ENCODE measurements at regions not wholly inside any gene's neighbourhood (a gene's known extent, or its start where the extent isn't known, plus 50 kb on each side); places are given as distances from the start of the nearest gene placed in this dataset.

GRCh38 chr5:68545636-68546295, 330.2 kb downstream of the PIK3R1 start:
- H3K4me1 ChIP-seq (ENCODE audit: insufficient read depth, low read length, poor library complexity, severe bottlenecking) = peaks cover 61% of the 10 kb centered on the region
- H3K27ac ChIP-seq (ENCODE audit: low read depth, low read length, poor library complexity, severe bottlenecking) = peak overlapping the region; percentile 49
- CTCF ChIA-PET = no interaction called here
- intact Hi-C loops (cut with micrococcal nuclease; ENCODE audit: unreplicated experiment) = no loop called here
- BruUV-seq (replicated peaks) = no TSS peak
- TF ChIP-seq CTCF (conservative IDR thresholded peaks at IDR 0.05; ENCODE audit: low read depth, low read length) (no peak), EZH2 (IDR thresholded peaks at IDR 0.05; ENCODE audit: borderline replicate concordance, low read depth, low read length, poor library complexity, severe bottlenecking) (no peak)
- H3K4me3 ChIP-seq (ENCODE audit: low read depth, low read length, poor library complexity, severe bottlenecking) = no peak overlapping the region
- POLR2A ChIA-PET (ENCODE audit: low non-redundant PET) = interaction anchor here (0.7 kb wide), 1 partner anchor 8 kb away, joined by 8 read pairs; no protein-coding TSS in a partner anchor
- no peaks in the 10 kb centered on the region for H3K9me3 ChIP-seq (ENCODE audit: low read depth, low read length, poor library complexity, severe bottlenecking)
- no peaks in the 10 kb centered on the region for H3K36me3 ChIP-seq (ENCODE audit: insufficient read depth, low read length, poor library complexity, severe bottlenecking)
- peak; percentile 79 for DNase-seq (ENCODE audit: low spot score)
- H3K27me3 ChIP-seq (replicated peaks; ENCODE audit: insufficient read depth, low read depth, low read length, poor library complexity) = no peaks in the 10 kb centered on the region

GRCh38 chr5:68547056-68547455, 331.5 kb downstream of the PIK3R1 start:
- ChIA-PET CTCF (no interaction called here), POLR2A (ENCODE audit: low non-redundant PET) (no interaction called here)
- H3K36me3 ChIP-seq (ENCODE audit: insufficient read depth, low read length, poor library complexity, severe bottlenecking) = no peaks in the 10 kb centered on the region
- no peaks in the 10 kb centered on the region for H3K9me3 ChIP-seq (ENCODE audit: low read depth, low read length, poor library complexity, severe bottlenecking)
- H3K4me1 ChIP-seq (ENCODE audit: insufficient read depth, low read length, poor library complexity, severe bottlenecking) = peaks cover 54% of the 10 kb centered on the region
- BruUV-seq (replicated peaks) = no TSS peak
- intact Hi-C loops (cut with micrococcal nuclease; ENCODE audit: unreplicated experiment) = no loop called here
- H3K4me3 ChIP-seq (ENCODE audit: low read depth, low read length, poor library complexity, severe bottlenecking) = no peak overlapping the region
- H3K27ac ChIP-seq (ENCODE audit: low read depth, low read length, poor library complexity, severe bottlenecking) = no peak overlapping the region
- TF ChIP-seq EZH2 (IDR thresholded peaks at IDR 0.05; ENCODE audit: borderline replicate concordance, low read depth, low read length, poor library complexity, severe bottlenecking) = no peak
- no peak for TF ChIP-seq CTCF (conservative IDR thresholded peaks at IDR 0.05; ENCODE audit: low read depth, low read length)
- H3K27me3 ChIP-seq (replicated peaks; ENCODE audit: insufficient read depth, low read depth, low read length, poor library complexity) = no peaks in the 10 kb centered on the region
- DNase-seq (ENCODE audit: low spot score) = no peak

GRCh38 chr5:68547622-68548021, 332.1 kb downstream of the PIK3R1 start:
- intact Hi-C loops (cut with micrococcal nuclease; ENCODE audit: unreplicated experiment) = no loop called here
- DNase-seq (ENCODE audit: low spot score) = no peak
- H3K27ac ChIP-seq (ENCODE audit: low read depth, low read length, poor library complexity, severe bottlenecking) = no peak overlapping the region
- H3K4me3 ChIP-seq (ENCODE audit: low read depth, low read length, poor library complexity, severe bottlenecking) = no peak overlapping the region
- H3K36me3 ChIP-seq (ENCODE audit: insufficient read depth, low read length, poor library complexity, severe bottlenecking) = no peaks in the 10 kb centered on the region
- no peaks in the 10 kb centered on the region for H3K27me3 ChIP-seq (replicated peaks; ENCODE audit: insufficient read depth, low read depth, low read length, poor library complexity)
- no peaks in the 10 kb centered on the region for H3K9me3 ChIP-seq (ENCODE audit: low read depth, low read length, poor library complexity, severe bottlenecking)
- ChIA-PET CTCF (no interaction called here), POLR2A (ENCODE audit: low non-redundant PET) (no interaction called here)
- BruUV-seq (replicated peaks) = no TSS peak
- peaks cover 48% of the 10 kb centered on the region for H3K4me1 ChIP-seq (ENCODE audit: insufficient read depth, low read length, poor library complexity, severe bottlenecking)
- no peak for TF ChIP-seq EZH2 (IDR thresholded peaks at IDR 0.05; ENCODE audit: borderline replicate concordance, low read depth, low read length, poor library complexity, severe bottlenecking)
- no peak for TF ChIP-seq CTCF (conservative IDR thresholded peaks at IDR 0.05; ENCODE audit: low read depth, low read length)

Data from A673 (cell line).